NCI-H2081 treated with DMSO at 0.1 percent for 48 hours (cell line): ENCODE measurements at regions not wholly inside any gene's neighbourhood (a gene's known extent, or its start where the extent isn't known, plus 50 kb on each side); places are given as distances from the start of the nearest gene placed in this dataset.

Experiments
- DNase-seq: peaks from one replicate; lab custom pipeline; 2025; lab: John Stamatoyannopoulos, UW

GRCh38 chr6:139655783-139656705 lies 281.6 kb upstream of the CITED2 start:
- DNase-seq, result no peak

- DNase-seq, result no peak
Observed at GRCh38 chr6:139654888-139655782, 280.7 kb upstream of the CITED2 start.

GRCh38 chr6:139654309-139654708 lies 279.9 kb upstream of the CITED2 start:
- DNase-seq, result no peak

- no peak for DNase-seq
Observed at GRCh38 chr6:139653111-139653510, 278.7 kb upstream of the CITED2 start.

- DNase-seq, result no peak
Observed at GRCh38 chr6:139650941-139651340, 276.5 kb upstream of the CITED2 start.

GRCh38 chr6:139649732-139650131 lies 275.3 kb upstream of the CITED2 start:
- DNase-seq, result no peak

GRCh38 chr6:139649128-139649527 lies 274.7 kb upstream of the CITED2 start:
- no peak for DNase-seq

GRCh38 chr6:139648430-139649000 lies 274.1 kb upstream of the CITED2 start:
- no peak for DNase-seq

GRCh38 chr6:139647841-139648240 lies 273.4 kb upstream of the CITED2 start:
- no peak for DNase-seq

GRCh38 chr6:139647016-139647415 lies 272.6 kb upstream of the CITED2 start:
- no peak for DNase-seq

GRCh38 chr6:139644821-139645220 lies 270.4 kb upstream of the CITED2 start:
- no peak for DNase-seq

GRCh38 chr6:139643986-139644385 lies 269.5 kb upstream of the CITED2 start:
- DNase-seq, result no peak

GRCh38 chr6:139642346-139642745 lies 267.9 kb upstream of the CITED2 start:
- no peak for DNase-seq

GRCh38 chr6:139641376-139641775 lies 266.9 kb upstream of the CITED2 start:
- DNase-seq, result no peak

- no peak for DNase-seq
Observed at GRCh38 chr6:139640921-139641320, 266.5 kb upstream of the CITED2 start.

GRCh38 chr6:139640448-139640847 lies 266.0 kb upstream of the CITED2 start:
- no peak for DNase-seq

GRCh38 chr6:139639507-139639906 lies 265.1 kb upstream of the CITED2 start:
- DNase-seq, result no peak

GRCh38 chr6:139638179-139638941 lies 263.9 kb upstream of the CITED2 start:
- DNase-seq, result no peak

- DNase-seq, result no peak
Observed at GRCh38 chr6:139637766-139638165, 263.3 kb upstream of the CITED2 start.

GRCh38 chr6:139636391-139636790 lies 261.9 kb upstream of the CITED2 start:
- DNase-seq, result no peak

GRCh38 chr6:139635401-139636130 lies 261.1 kb upstream of the CITED2 start:
- no peak for DNase-seq
